GM19463 (cell line): ENCODE measurements at regions not wholly inside any gene's neighbourhood (a gene's known extent, or its start where the extent isn't known, plus 50 kb on each side); places are given as distances from the start of the nearest gene placed in this dataset.

ENCODE experiments used
- ATAC-seq: cut with Tn5 transposase; IDR thresholded peaks from one replicate; pipeline ENCODE4 v1.9.1; 2021; ENCODE audit warnings: mild to moderate bottlenecking, moderate library complexity; ENCODE audit not compliant: unreplicated experiment

GRCh38 chr1:192943108-192943507 lies 116.1 kb downstream of the UCHL5 start:
- ATAC-seq = no peak

- no peak for ATAC-seq
Measured at GRCh38 chr1:192943522-192943921, 115.6 kb downstream of the UCHL5 start.

- ATAC-seq = no peak
Measured at GRCh38 chr1:192945390-192946130, 113.6 kb downstream of the UCHL5 start.

DNA sequence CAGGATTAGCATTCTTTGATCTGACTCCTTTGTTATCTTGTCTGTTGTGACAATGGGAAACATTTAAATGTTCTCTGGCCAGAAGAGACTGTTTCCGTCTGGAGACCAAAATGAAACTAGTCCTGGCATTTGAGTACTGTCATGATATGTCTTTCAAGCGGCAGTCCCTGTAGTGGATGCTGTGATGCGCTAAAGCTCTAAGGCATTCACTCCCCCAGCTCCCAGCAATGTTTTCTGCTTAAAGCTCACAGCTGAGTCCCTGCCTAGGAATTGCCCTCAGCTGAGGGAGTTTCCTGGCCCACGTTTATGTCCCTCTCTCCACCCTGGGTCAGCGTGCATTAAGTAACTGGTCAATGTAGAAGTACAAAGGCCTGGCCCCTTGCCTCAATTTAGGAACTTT lies 109.4 kb downstream of the UCHL5 start:
- ATAC-seq = no peak

DNA sequence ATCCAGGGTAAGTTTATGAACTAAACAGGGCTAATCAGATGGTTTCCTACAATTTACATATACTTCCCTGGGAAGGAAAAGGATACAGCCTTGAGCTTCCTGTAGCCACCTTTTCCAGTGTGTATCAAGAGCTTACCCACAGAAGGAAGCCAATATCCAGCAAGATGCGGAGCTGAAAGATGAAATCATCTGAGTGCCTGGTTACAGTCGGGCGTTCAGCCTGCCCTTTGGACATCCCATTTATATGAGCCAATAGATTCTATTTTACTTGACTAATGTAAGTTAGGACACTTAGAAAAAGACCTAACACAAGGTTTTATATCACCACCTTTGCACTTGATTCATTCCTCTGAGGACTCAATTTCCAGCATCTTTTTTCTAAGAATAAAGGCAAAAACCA lies 108.2 kb downstream of the UCHL5 start:
- ATAC-seq = no peak

GRCh38 chr1:192951691-192952460 lies 107.3 kb downstream of the UCHL5 start:
- peak; percentile 78 for ATAC-seq

- no peak for ATAC-seq
Measured at GRCh38 chr1:192952646-192953045, 106.5 kb downstream of the UCHL5 start.

- no peak for ATAC-seq
Measured at GRCh38 chr1:192954705-192955265, 104.4 kb downstream of the UCHL5 start.

DNA sequence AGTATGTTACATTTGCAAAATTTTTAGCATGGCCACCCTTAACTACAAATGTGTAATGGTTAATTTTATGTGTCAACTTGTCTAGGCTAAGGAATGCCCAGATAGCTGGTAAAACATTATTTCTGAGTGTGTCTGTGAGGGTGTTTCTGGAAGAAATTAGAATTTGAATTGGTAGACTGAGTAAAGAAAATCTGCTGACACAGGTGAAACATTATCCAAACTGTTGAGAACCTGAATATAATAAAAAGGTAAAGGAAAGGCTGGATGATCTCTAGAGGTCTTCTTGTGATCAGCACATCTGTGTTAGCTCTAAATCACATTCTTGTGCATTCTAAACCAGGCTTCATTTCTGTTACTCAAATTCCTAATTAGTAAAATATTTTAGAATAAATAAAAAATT lies 100.8 kb downstream of the UCHL5 start:
- ATAC-seq = no peak

DNA sequence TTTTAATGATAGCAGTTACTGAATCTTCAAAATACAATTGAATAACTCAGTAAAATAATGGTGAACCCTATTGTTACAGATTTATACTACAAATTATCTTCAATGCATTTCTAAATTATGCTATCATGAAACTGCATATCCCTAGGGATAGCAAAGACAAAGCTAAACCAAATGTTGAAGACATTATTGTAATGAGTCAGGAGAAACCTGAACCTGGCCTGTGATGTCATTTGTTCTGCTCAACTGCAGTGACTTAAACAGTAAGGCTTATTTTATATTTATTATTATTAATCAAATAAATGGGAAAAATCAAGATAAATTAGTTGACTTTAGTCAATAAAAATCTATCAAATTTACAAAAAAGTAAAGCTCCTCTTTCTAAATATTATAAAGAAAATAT lies 100.3 kb downstream of the UCHL5 start:
- no peak for ATAC-seq

DNA sequence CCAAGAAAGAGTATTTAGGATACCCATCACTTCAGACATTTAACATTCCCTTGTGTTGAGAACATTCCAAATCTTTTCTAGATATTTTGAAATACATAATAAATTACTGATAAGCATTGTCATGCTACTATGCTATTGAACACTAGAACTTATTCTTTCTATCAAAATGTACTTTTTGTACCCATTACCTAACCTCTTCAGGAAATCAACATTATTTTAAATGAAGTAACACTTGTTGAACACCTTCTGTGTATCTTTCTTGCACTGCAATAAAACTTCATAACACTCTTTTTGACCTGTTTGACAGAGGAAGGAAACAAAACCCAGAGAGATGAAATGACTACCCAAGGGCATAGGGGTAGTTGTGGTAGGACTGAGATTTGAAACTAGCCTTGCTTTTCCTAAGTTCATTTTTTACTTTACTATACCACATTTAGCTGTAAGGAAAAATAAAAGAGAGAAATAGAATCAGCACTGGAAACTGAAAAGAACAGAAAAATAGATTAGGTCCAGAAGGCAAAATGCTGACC lies 99.4 kb downstream of the UCHL5 start:
- no peak for ATAC-seq
